ENCODE measurements at regions not wholly inside any gene's neighbourhood (a gene's known extent, or its start where the extent isn't known, plus 50 kb on each side); places are given as distances from the start of the nearest gene placed in this dataset.

DNA sequence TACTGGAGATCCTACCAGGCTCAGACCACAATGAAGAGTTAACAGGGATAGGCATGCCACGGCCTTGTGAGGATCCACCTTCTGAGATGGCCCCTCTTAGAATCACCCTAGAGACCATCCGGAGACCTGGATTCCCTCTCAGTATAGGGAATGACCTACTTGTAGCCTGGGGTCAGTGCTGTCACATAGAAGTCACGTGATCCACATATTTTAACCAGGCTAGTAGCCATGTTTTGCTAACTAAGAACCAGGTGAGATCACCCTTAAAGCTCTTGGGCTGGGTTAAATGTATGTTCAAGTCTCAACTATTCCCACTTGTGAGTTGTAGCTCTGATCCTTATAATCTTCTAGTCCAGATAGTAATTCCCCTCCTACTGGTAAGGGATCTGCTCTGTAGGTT is 215.4 kb downstream of the CCNG2 start:
- TF ChIP-seq, protein P1, sequence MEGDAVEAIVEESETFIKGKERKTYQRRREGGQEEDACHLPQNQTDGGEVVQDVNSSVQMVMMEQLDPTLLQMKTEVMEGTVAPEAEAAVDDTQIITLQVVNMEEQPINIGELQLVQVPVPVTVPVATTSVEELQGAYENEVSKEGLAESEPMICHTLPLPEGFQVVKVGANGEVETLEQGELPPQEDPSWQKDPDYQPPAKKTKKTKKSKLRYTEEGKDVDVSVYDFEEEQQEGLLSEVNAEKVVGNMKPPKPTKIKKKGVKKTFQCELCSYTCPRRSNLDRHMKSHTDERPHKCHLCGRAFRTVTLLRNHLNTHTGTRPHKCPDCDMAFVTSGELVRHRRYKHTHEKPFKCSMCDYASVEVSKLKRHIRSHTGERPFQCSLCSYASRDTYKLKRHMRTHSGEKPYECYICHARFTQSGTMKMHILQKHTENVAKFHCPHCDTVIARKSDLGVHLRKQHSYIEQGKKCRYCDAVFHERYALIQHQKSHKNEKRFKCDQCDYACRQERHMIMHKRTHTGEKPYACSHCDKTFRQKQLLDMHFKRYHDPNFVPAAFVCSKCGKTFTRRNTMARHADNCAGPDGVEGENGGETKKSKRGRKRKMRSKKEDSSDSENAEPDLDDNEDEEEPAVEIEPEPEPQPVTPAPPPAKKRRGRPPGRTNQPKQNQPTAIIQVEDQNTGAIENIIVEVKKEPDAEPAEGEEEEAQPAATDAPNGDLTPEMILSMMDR (IDR thresholded peaks at IDR 0.05) = no peak
- TF ChIP-seq FOSL2 (IDR thresholded peaks at IDR 0.05; ENCODE audit: borderline replicate concordance, low read depth) = no peak
- TF ChIP-seq EZH2phosphoT487 (IDR thresholded peaks at IDR 0.05; ENCODE audit: borderline replicate concordance, low read depth) = no peak
- TF ChIP-seq POLR2AphosphoS5 (IDR thresholded peaks at IDR 0.05; ENCODE audit: low read depth, low read length) = no peak
- TF ChIP-seq, protein P2, sequence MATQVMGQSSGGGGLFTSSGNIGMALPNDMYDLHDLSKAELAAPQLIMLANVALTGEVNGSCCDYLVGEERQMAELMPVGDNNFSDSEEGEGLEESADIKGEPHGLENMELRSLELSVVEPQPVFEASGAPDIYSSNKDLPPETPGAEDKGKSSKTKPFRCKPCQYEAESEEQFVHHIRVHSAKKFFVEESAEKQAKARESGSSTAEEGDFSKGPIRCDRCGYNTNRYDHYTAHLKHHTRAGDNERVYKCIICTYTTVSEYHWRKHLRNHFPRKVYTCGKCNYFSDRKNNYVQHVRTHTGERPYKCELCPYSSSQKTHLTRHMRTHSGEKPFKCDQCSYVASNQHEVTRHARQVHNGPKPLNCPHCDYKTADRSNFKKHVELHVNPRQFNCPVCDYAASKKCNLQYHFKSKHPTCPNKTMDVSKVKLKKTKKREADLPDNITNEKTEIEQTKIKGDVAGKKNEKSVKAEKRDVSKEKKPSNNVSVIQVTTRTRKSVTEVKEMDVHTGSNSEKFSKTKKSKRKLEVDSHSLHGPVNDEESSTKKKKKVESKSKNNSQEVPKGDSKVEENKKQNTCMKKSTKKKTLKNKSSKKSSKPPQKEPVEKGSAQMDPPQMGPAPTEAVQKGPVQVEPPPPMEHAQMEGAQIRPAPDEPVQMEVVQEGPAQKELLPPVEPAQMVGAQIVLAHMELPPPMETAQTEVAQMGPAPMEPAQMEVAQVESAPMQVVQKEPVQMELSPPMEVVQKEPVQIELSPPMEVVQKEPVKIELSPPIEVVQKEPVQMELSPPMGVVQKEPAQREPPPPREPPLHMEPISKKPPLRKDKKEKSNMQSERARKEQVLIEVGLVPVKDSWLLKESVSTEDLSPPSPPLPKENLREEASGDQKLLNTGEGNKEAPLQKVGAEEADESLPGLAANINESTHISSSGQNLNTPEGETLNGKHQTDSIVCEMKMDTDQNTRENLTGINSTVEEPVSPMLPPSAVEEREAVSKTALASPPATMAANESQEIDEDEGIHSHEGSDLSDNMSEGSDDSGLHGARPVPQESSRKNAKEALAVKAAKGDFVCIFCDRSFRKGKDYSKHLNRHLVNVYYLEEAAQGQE (IDR thresholded peaks at IDR 0.05; ENCODE audit: low read depth, low read length) = no peak
- no peak for TF ChIP-seq JUND (IDR thresholded peaks at IDR 0.05)
- TF ChIP-seq, protein P3, sequence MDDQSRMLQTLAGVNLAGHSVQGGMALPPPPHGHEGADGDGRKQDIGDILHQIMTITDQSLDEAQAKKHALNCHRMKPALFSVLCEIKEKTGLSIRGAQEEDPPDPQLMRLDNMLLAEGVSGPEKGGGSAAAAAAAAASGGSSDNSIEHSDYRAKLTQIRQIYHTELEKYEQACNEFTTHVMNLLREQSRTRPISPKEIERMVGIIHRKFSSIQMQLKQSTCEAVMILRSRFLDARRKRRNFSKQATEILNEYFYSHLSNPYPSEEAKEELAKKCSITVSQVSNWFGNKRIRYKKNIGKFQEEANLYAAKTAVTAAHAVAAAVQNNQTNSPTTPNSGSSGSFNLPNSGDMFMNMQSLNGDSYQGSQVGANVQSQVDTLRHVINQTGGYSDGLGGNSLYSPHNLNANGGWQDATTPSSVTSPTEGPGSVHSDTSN (IDR thresholded peaks at IDR 0.05) = no peak
- no peak for TF ChIP-seq EP300 (IDR thresholded peaks at IDR 0.05; ENCODE audit: borderline replicate concordance in 1 of 2, low read depth in 1 of 2, low read length in 1 of 2)
- TF ChIP-seq RAD21 (IDR thresholded peaks at IDR 0.05; ENCODE audit: low read length) = no peak
- TF ChIP-seq CHD2 (IDR thresholded peaks at IDR 0.05; ENCODE audit: low read length, partially characterized antibody) = no peak

All from SK-N-SH (cell line).